Retinal pigment epithelial cell (primary cell): ENCODE measurements at regions not wholly inside any gene's neighbourhood (a gene's known extent, or its start where the extent isn't known, plus 50 kb on each side); places are given as distances from the start of the nearest gene placed in this dataset.
"Not testable (repeated sequence)": the region's sequence is repeated elsewhere in the genome, so short reads cannot be mapped to it uniquely, and the experiment has no call there.

Experiments
- DNase-seq: peaks from one replicate; pipeline ENCODE4 v3.0.0-alpha.2; 2010; ENCODE audit warnings: low read depth
- H3K4me3 ChIP-seq: 2 replicates; pipeline ENCODE4 v1.5.1; 2011; ENCODE audit warnings: mild to moderate bottlenecking, low read length, control low read depth, moderate library complexity
- CTCF ChIP-seq: conservative IDR thresholded peaks from 2 replicates; pipeline ENCODE4 v1.5.1; 2011; ENCODE audit warnings: low read depth, low read length, control low read depth, inconsistent platforms

- TF ChIP-seq CTCF, result no peak
Measured at GRCh38 chr16:26710450-26710849, 356.3 kb upstream of the C16orf82 start.

GRCh38 chr16:26712876-26713275 is 353.9 kb upstream of the C16orf82 start:
- no peak for DNase-seq
- no peak overlapping the region for H3K4me3 ChIP-seq
- no peak for TF ChIP-seq CTCF

More at GRCh38 chr16:26710450-26710849, 356.3 kb upstream of the C16orf82 start:
- DNase-seq, result no peak
- no peak overlapping the region for H3K4me3 ChIP-seq

DNA sequence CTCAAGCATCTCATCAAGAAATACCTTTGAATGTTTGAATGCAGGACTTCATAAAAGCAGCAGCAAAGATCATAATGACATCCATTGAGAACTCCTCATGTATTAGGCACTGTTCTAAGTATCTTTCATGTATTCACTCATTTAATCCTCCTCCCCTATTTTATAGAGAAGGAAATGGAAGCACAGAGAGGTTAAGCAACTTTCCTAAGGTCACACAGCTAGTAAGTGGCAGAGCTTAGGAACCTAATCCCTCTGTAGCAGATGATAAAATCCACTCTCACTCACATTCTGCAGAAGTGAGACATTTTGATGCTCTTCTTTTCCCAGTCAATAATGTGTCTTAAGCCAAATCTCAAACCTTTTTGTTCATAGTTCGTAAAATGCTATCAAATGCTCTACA is 350.8 kb upstream of the C16orf82 start:
- DNase-seq, result no peak
- TF ChIP-seq CTCF, result no peak
- no peak overlapping the region for H3K4me3 ChIP-seq

DNA sequence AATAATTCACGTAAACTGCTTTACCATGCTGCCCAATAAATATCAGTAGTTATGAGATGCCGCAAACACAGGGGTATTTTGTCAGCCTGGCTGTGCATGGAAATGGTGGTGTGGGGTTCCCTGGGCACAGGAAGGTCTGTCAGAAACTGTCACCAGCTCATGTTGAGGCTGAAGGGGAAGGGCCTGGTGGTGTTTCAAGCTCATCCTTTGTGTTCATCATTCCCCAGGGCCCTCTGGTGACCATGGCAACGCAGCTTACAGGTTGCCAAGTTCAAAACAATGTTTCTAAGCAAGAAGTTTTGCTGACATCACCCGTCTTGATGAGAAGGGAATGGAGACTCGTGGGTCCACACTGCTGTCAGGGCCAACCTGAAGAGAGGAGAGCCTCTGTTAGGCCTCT is 348.9 kb upstream of the C16orf82 start:
- no peak for TF ChIP-seq CTCF
- no peak overlapping the region for H3K4me3 ChIP-seq
- no peak for DNase-seq

DNA sequence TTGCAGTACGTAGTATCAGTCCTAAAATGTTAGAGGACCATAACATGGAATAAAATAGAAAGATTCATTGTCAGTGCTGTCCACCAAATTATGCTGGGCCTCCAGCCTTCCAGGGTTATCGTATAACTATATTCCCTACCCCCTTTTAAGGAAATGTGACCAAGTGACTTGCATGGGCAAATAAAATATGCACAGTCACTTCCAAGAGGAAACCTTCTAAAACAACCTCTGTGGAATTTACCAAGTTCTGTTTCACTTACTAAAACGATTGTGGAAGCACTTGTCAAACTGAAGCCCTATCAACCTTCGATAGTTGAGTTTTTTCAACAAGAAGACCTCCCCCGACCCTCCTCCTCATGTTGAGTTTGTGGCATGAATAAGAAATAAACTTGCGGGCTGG is 345.4 kb upstream of the C16orf82 start:
- no peak for TF ChIP-seq CTCF
- DNase-seq, result no peak
- H3K4me3 ChIP-seq, result no peak overlapping the region

DNA sequence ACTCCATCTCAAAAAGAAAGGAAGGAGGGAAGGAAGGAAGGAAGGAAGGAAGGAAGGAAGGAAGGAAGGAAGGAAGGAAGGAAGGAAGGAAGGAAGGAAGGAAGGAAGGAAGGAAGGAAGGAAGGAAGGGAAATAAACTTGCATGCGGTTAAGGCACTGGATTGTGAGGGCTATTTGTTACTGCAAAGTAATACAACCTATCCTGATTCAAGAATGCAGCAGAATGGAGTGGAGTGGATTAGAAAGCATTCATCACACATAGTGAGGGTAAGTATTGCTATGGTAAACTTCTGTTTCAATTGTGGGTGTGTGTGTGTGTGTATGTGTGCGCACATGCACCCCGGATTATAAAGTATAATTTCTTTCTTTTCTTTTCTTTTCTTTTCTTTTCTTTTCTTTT is 344.8 kb upstream of the C16orf82 start:
- DNase-seq, H3K4me3 ChIP-seq: not testable (repeated sequence)

DNA sequence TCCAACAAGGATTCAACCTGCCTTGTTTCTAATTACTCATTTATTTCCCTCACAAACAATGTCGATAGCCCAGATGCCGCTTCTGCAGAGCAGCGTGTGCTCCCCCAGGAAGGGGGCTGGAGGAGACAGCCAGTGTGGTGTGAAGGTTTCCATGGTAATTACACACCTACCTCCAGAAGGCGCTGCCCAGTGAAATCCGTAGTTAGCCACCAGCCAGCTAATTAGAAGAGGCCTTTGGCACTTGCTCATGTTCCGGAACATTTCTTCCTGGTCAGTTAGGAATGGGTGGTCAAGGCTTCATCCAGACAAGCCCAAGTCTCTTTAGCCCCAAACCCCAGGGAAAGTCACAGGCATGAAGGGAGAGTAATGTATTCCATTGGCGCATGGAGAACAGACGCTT is 342.5 kb upstream of the C16orf82 start:
- no peak overlapping the region for H3K4me3 ChIP-seq
- no peak for DNase-seq
- no peak for TF ChIP-seq CTCF

- no peak overlapping the region for H3K4me3 ChIP-seq
- no peak for TF ChIP-seq CTCF
- DNase-seq, result no peak
Measured at GRCh38 chr16:26727848-26728247, 338.9 kb upstream of the C16orf82 start.
